ENCODE measurements at regions not wholly inside any gene's neighbourhood (a gene's known extent, or its start where the extent isn't known, plus 50 kb on each side); places are given as distances from the start of the nearest gene placed in this dataset.

- DNase-seq, result no peak
Measured at GRCh38 chr1:209205039-209205438, 378.5 kb upstream of the CAMK1G start.

DNA sequence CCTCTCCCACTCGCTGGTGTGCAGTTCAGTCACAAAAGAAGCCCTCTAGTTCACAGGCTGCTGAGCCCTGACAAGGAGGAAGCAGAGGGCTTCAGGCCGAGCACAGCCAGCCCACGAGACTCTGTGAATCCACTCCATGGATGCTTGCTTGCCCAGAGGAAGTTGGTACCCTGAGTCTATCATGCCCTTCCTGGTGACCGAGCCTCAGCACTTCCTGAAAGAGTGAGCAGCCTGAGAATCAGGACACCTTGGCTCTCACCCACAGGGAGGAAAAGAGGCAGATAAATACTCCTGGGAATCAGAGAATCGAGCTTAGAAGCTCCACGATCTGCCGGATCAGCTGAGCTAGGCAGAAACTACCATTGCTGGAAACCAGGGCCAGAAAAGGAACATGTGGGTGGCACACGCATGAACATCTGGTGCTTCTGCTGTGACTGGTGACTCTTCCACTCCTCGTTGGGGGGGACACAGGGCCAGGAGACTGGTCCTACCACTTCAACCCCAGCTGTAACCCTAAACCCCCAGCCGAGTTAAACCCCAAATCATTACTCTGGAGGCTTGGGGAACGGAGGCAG, 376.3 kb upstream of the CAMK1G start:
- DNase-seq, result no peak

DNA sequence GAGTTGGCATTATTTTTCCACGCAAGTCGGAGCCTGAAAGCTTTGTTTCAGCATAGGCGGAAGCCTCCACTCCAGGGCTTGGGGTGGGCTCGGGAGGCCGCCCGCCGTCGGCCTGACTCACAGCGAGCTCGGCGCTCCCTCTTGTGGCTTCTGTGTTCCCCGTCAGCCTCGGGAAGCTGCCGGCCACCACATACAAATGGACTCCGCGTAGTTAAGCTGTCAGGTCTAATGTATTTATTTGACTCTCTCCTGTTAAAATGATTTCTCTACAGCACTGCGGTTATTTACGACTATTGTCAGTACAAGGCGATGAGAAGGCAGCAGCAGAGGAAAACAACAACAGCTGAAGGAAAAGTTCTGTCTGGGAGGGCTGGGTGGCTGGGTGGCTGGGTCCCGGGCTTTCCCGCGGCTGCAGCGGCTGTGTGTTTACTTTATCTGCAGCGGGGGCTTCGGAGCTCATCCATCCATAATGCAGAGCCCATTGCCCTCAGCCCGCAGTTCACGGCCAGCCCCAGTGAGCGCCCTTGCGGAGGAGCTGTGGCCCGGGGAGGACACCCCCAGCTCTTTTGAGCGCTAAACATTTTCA, 375.7 kb upstream of the CAMK1G start:
- DNase-seq, result no peak

- no peak for DNase-seq
Measured at GRCh38 chr1:209208648-209209047, 374.9 kb upstream of the CAMK1G start.

GRCh38 chr1:209213989-209214388, 369.5 kb upstream of the CAMK1G start:
- no peak for DNase-seq

DNA sequence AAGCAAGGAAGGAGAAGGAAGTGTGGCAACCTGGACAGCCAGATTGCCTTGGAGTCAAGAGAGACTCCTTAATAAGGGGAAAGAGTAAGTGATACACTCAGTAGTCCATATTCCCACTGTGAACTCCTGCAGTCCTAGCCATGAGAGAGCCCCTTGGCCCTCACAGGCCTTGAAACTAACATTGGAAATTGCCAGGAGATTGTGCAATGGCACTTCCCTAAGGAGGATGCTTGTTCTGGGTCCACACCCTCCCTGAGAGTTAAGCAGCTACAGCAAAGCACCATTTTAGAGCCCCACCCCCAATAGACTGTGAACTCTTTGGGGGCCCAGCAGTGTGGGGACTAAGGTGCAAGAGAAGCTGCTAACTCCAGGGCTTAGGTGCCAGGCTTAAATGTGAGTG, 367.7 kb upstream of the CAMK1G start:
- DNase-seq, result no peak

- no peak for DNase-seq
Measured at GRCh38 chr1:209218113-209218512, 365.4 kb upstream of the CAMK1G start.

DNA sequence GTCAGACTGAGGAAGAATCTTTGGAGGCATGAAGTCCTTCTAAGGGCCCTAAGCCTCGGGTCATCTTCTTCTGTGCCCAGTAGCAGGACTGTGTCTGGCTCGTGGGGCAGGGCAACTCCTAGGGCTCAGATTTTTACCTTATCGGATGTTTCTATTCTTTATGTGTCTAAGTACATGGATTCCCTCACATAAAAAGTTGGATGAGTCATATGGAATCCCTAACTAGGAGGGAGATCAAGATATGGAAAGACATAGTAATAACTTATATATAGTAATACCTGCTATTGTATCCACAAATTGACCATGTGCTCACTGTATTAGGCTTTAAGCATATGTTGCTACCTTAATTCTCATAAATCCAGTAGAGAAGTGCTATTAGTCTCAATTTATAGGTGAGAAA, 364.5 kb upstream of the CAMK1G start:
- DNase-seq, result no peak

- no peak for DNase-seq
Measured at GRCh38 chr1:209219791-209220524, 363.6 kb upstream of the CAMK1G start.

DNA sequence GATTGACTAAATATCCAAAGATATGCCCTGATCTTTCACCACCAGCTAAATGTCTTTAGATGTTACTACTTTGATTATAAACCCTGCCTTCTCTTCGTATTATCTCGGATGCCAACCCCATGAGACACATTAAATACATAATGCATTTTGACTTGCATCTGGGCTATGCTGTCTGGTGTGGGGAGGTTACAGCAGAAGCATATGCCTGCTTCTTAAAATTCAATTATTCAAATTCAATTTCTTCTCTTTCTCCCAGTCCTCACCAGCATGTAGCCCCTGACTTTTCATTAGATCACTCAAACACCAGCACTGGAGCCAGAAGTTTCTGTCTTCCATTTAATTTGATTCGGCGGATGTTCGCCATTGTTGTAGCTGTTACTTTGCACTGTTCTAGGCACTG, 360.7 kb upstream of the CAMK1G start:
- DNase-seq, result no peak

GRCh38 chr1:209223791-209224190, 359.7 kb upstream of the CAMK1G start:
- no peak for DNase-seq

GRCh38 chr1:209224886-209225285, 358.6 kb upstream of the CAMK1G start:
- no peak for DNase-seq

DNA sequence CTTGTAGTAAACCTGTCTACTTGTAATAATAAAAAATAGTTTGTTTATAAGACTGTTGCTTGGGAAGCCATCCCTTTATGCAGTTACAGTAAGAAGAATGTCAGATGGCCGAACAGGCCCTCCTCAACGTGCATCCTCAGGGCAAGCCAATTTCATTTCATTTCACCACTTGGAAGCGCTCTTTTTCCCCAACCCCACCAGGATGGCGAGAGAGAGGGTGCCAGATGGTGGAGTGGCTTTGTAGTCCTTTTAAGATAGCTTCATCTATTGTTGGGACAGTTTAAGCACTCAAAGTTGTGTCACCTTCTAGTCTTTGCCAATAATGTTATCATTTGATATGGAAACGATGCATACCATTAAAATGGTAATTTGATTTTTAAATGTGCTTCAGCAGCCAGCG, 356.3 kb upstream of the CAMK1G start:
- no peak for DNase-seq

DNA sequence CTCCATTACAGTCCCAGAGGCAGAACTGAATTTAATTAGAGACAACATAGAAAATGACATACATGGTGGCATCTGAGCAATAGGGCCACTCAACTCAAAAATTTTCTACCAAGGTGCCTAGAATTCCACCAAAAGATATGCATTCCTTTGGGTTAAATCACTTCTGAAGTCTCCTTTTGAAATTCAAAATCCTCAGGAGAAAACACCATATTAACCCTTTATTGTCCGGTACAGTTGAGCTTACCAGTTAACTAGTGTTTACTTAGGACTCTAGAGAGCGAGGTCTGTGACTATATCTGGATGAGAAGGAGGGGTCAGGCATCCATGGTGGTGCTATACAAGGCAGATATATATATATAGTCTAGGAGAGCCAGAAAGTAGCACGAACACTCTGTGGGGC, 355.6 kb upstream of the CAMK1G start:
- DNase-seq, result no peak

GRCh38 chr1:209229494-209230061, 353.9 kb upstream of the CAMK1G start:
- DNase-seq, result no peak

GRCh38 chr1:209230314-209230713, 353.2 kb upstream of the CAMK1G start:
- no peak for DNase-seq

DNA sequence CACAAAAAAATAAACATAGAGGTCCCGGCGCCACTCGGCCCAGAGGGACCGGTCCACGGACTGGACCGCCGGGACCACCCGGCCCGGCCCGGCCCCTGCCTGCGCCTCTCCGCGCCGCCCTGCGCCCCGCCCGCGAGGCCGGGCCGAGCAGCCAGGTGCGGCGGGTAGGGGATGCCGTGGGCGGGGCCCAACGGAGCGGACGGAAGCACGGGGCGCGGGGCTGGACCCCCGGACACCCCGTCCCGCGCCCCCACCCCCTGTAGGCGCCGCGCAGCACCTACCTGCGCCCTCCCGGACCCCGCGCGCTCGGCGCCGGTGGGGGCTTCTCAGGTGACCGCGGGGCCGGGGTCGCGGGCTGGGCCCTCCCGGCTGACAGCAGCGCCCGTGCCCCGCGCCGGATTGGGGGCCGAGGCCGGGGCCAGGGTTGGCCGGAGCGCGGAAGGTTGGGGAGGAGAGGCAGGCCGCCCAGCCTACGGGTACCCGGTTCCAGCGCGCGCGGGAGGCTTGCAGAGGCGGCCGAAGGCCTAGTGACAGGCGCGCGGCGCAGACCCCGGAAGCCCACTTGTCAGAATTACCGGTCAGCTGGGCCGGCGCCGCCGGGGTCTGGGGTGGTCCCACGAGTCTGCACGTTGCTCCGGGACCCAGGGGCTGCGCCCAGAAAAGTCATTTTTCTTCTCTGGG, 351.9 kb upstream of the CAMK1G start:
- no peak for DNase-seq

DNA sequence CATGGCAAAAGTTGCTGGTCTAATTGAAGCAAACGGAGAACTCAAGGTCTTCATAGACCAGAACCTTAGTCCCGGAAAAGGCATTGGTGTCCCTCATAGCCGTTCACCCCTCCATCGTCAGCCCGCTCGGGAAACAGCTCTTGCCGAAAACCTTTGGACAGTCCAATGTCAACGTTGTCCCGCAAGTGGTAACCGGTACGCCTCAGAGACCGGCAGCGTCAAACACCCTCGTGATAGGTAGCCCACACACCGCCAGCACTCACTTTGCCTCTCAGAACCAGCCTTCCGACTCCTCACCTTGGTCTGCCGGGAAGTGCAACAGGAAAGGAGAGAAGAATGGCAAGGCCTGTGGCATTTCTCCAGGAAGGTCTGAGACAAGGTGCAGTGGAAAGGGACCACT, 351.3 kb upstream of the CAMK1G start:
- DNase-seq, result no peak

- no peak for DNase-seq
Measured at GRCh38 chr1:209232759-209233158, 350.8 kb upstream of the CAMK1G start.

GRCh38 chr1:209235166-209235565, 348.3 kb upstream of the CAMK1G start:
- no peak for DNase-seq

DNA sequence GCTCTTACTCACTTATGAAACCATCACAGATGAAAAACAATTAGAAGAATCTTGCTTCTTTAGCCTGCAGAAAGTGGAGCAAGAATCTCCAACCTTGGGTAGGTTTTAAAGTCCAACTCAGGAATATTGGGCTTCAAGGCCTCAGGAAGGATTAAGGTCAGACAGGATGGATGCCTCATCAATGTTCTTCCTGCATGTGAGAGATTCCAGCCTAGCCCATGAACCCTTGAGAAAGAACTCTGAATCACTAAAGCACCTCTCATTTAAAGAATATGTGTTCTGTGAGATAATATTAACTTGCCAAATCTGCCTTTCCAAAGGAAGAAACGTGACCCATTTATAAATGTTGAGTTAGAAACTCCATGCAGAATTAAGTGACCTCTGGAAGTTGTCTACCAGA, 345.2 kb upstream of the CAMK1G start:
- DNase-seq, result no peak

GRCh38 chr1:209240351-209240750, 343.2 kb upstream of the CAMK1G start:
- DNase-seq, result no peak

DNA sequence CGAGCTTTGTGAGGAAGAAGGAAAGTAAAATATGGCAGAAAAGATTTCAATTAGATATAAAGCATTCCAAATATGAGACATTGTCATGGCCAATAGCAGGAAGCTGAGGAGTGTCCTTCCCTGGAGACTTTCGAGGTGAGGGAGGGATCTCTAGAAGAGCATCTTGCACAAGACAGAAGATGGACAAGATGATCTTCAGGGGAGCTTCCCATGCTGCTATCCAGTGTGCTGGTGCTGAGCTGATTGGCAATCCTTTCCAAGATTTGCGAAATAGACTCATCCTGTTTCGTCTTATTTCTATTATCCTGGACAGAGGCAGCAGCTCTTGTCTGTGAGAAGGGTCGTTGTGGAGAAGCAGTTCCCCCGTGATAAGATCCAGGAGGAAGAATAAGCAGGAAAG, 342.0 kb upstream of the CAMK1G start:
- no peak for DNase-seq
